M059J (cell line): ENCODE measurements at regions not wholly inside any gene's neighbourhood (a gene's known extent, or its start where the extent isn't known, plus 50 kb on each side); places are given as distances from the start of the nearest gene placed in this dataset.
A peak's percentile ranks its signal among the peaks of the same experiment; 100 is the strongest.

Source experiments
- DNase-seq: peaks from one replicate; pipeline ENCODE4 v3.0.0-alpha.2; 2012; ENCODE audit warnings: low read depth

GRCh38 chr1:5385956-5386355, 606.3 kb downstream of the NPHP4 start:
- no peak for DNase-seq

GRCh38 chr1:5385096-5385799, 607.0 kb downstream of the NPHP4 start:
- DNase-seq, result no peak

- DNase-seq, result no peak
Observed at GRCh38 chr1:5381491-5381890, 610.7 kb downstream of the NPHP4 start.

- peak; percentile 39 for DNase-seq
Observed at GRCh38 chr1:5379176-5379759, 613.0 kb downstream of the NPHP4 start.

- no peak for DNase-seq
Observed at GRCh38 chr1:5376538-5377247, 615.5 kb downstream of the NPHP4 start.

GRCh38 chr1:5375481-5375880, 616.7 kb downstream of the NPHP4 start:
- DNase-seq, result no peak

GRCh38 chr1:5374192-5374591, 618.0 kb downstream of the NPHP4 start:
- DNase-seq, result no peak

GRCh38 chr1:5373281-5373680, 618.9 kb downstream of the NPHP4 start:
- no peak for DNase-seq

GRCh38 chr1:5371270-5371669, 621.0 kb downstream of the NPHP4 start:
- DNase-seq, result no peak

GRCh38 chr1:5370311-5370710, 621.9 kb downstream of the NPHP4 start:
- DNase-seq, result peak; percentile 21

- DNase-seq, result no peak
Observed at GRCh38 chr1:5369223-5369622, 623.0 kb downstream of the NPHP4 start.

GRCh38 chr1:5368201-5368600, 624.0 kb downstream of the NPHP4 start:
- no peak for DNase-seq

GRCh38 chr1:5367306-5367705, 624.9 kb downstream of the NPHP4 start:
- DNase-seq, result no peak

- no peak for DNase-seq
Observed at GRCh38 chr1:5365751-5366150, 626.5 kb downstream of the NPHP4 start.

- no peak for DNase-seq
Observed at GRCh38 chr1:5364591-5364990, 627.6 kb downstream of the NPHP4 start.

- DNase-seq, result no peak
Observed at GRCh38 chr1:5354681-5355080, 637.5 kb downstream of the NPHP4 start.

GRCh38 chr1:5351366-5351765, 640.9 kb downstream of the NPHP4 start:
- no peak for DNase-seq

- no peak for DNase-seq
Observed at GRCh38 chr1:5349526-5349925, 642.7 kb downstream of the NPHP4 start.

GRCh38 chr1:5348732-5349465, 643.3 kb downstream of the NPHP4 start:
- no peak for DNase-seq

- no peak for DNase-seq
Observed at GRCh38 chr1:5347726-5348125, 644.5 kb downstream of the NPHP4 start.

- no peak for DNase-seq
Observed at GRCh38 chr1:5345556-5345955, 646.7 kb downstream of the NPHP4 start.

- no peak for DNase-seq
Observed at GRCh38 chr1:5343256-5344020, 648.8 kb downstream of the NPHP4 start.
